H9 (cell line): ENCODE measurements at regions not wholly inside any gene's neighbourhood (a gene's known extent, or its start where the extent isn't known, plus 50 kb on each side); places are given as distances from the start of the nearest gene placed in this dataset.

Source experiments
- DNase-seq: peaks from one replicate; pipeline ENCODE4 v3.0.0-alpha.2; 2017
- H2AFZ ChIP-seq: one replicate; pipeline ENCODE4 v1.6.1; 2013; ENCODE audit warnings: mild to moderate bottlenecking, low read length, control low read depth, moderate library complexity
- H2AK5ac ChIP-seq: 2 replicates; pipeline ENCODE4 v1.6.1; 2013; ENCODE audit warnings: low read length, control low read depth, mixed read lengths; ENCODE audit not compliant: insufficient read length
- H2BK120ac ChIP-seq: one replicate; pipeline ENCODE4 v1.6.1; 2013; ENCODE audit warnings: low read depth, mild to moderate bottlenecking, low read length, control low read depth, inconsistent platforms; ENCODE audit not compliant: poor library complexity, severe bottlenecking
- H2BK12ac ChIP-seq: 2 replicates; pipeline ENCODE4 v1.6.1; 2013; ENCODE audit warnings: low read length, control low read depth, mixed read lengths, low read depth; ENCODE audit not compliant: insufficient read length
- H2BK15ac ChIP-seq: 2 replicates; pipeline ENCODE4 v1.6.1; 2013; ENCODE audit warnings: low read depth, low read length, control low read depth
- H2BK20ac ChIP-seq: one replicate; pipeline ENCODE4 v1.6.1; 2013; ENCODE audit warnings: low read depth, mild to moderate bottlenecking, low read length, control low read depth, inconsistent platforms; ENCODE audit not compliant: poor library complexity, severe bottlenecking
- H2BK5ac ChIP-seq: 2 replicates; pipeline ENCODE4 v1.6.1; 2013; ENCODE audit warnings: low read length, control low read depth, mixed read lengths; ENCODE audit not compliant: insufficient read length
- H3K14ac ChIP-seq: 2 replicates; pipeline ENCODE4 v1.6.1; 2013; ENCODE audit warnings: low read length, control low read depth; ENCODE audit not compliant: insufficient read depth
- H3K18ac ChIP-seq: 2 replicates; pipeline ENCODE4 v1.6.1; 2013; ENCODE audit warnings: low read depth, mild to moderate bottlenecking, mixed read lengths, low read length, control low read depth; ENCODE audit not compliant: insufficient read length
- H3K23ac ChIP-seq: 2 replicates; pipeline ENCODE4 v1.6.1; 2013; ENCODE audit warnings: low read length, control low read depth, mixed read lengths, low read depth; ENCODE audit not compliant: insufficient read length
- H3K23me2 ChIP-seq: 2 replicates; pipeline ENCODE4 v1.6.1; 2013; ENCODE audit warnings: low read depth, mild to moderate bottlenecking, mixed read lengths, low read length, control low read depth; ENCODE audit not compliant: insufficient read length, poor library complexity, severe bottlenecking
- H3K27ac ChIP-seq: 2 replicates; pipeline ENCODE4 v1.5.1; 2013; ENCODE audit warnings: low read length, control low read depth, mixed read lengths, low read depth; ENCODE audit not compliant: insufficient read length
- H3K27me3 ChIP-seq: 2 replicates; pipeline ENCODE4 v1.6.1; 2013; ENCODE audit warnings: low read length, control low read depth, inconsistent platforms; ENCODE audit not compliant: insufficient read depth
- H3K4ac ChIP-seq: 2 replicates; pipeline ENCODE4 v1.6.1; 2013; ENCODE audit warnings: low read depth, mild to moderate bottlenecking, control low read depth, inconsistent platforms, low read length, moderate library complexity
- H3K4me1 ChIP-seq: 2 replicates; pipeline ENCODE4 v1.6.1; 2013; ENCODE audit warnings: low read length, control low read depth, inconsistent platforms; ENCODE audit not compliant: insufficient read depth
- H3K4me2 ChIP-seq: 2 replicates; pipeline ENCODE4 v1.6.1; 2013; ENCODE audit warnings: low read length, control low read depth, mixed read lengths; ENCODE audit not compliant: insufficient read length, insufficient read depth
- H3K56ac ChIP-seq: 2 replicates; pipeline ENCODE4 v1.6.1; 2013; ENCODE audit warnings: low read depth, mild to moderate bottlenecking, mixed read lengths, low read length, control low read depth; ENCODE audit not compliant: insufficient read length
- H3K79me1 ChIP-seq: 2 replicates; pipeline ENCODE4 v1.6.1; 2013; ENCODE audit warnings: low read depth, mild to moderate bottlenecking, moderate library complexity, low read length, control low read depth, inconsistent platforms; ENCODE audit not compliant: insufficient read depth, poor library complexity, severe bottlenecking
- H3K79me2 ChIP-seq: 2 replicates; pipeline ENCODE4 v1.6.1; 2013; ENCODE audit warnings: low read length, control low read depth, inconsistent platforms; ENCODE audit not compliant: insufficient read depth
- H3K9ac ChIP-seq: 2 replicates; pipeline ENCODE4 v1.6.1; 2013; ENCODE audit warnings: low read length, control low read depth, mixed read lengths; ENCODE audit not compliant: insufficient read length; ENCODE audit errors: extremely low read depth
- H3K9me3 ChIP-seq: one replicate; pipeline ENCODE4 v1.6.1; 2013; ENCODE audit warnings: low read depth, low read length, inconsistent platforms; ENCODE audit not compliant: control insufficient read depth
- H3T11ph ChIP-seq: one replicate; pipeline ENCODE4 v1.6.1; 2013; ENCODE audit warnings: mild to moderate bottlenecking, low read length, control low read depth, inconsistent platforms
- H4K20me1 ChIP-seq: one replicate; pipeline ENCODE4 v1.6.1; 2013; ENCODE audit not compliant: control insufficient read depth, insufficient read length, insufficient read depth
- H4K5ac ChIP-seq: 2 replicates; pipeline ENCODE4 v1.6.1; 2013; ENCODE audit warnings: low read depth, mild to moderate bottlenecking, mixed read lengths, low read length, control low read depth; ENCODE audit not compliant: insufficient read length
- H4K8ac ChIP-seq: replicated peaks from 2 replicates; pipeline ENCODE4 v1.6.1; 2013; ENCODE audit warnings: low read length, control low read depth, mixed read lengths, low read depth; ENCODE audit not compliant: insufficient read length
- H4K91ac ChIP-seq: 2 replicates; pipeline ENCODE4 v1.6.1; 2013; ENCODE audit warnings: low read depth, mild to moderate bottlenecking, moderate library complexity, mixed read lengths, low read length, control low read depth; ENCODE audit not compliant: insufficient read length
- H3K27ac Mint-ChIP-seq, 3 experiments: 2 replicates in 2 of 3; 3 replicates in 1 of 3; pipeline ENCODE4 v1.8.0; 2020 to 2021; ENCODE audit warnings: mixed read lengths in 3 of 3, mild to moderate bottlenecking in 1 of 3, moderate library complexity in 1 of 3
- H3K27me3 Mint-ChIP-seq: 2 replicates; pipeline ENCODE4 v1.8.0; 2021; ENCODE audit warnings: low read depth, mild to moderate bottlenecking, moderate library complexity, mixed read lengths
- H3K36me3 Mint-ChIP-seq, 3 experiments: 2 replicates in 2 of 3; 3 replicates in 1 of 3; pipeline ENCODE4 v1.8.0; 2020 to 2021; ENCODE audit warnings: low read depth in 3 of 3, mixed read lengths in 3 of 3; ENCODE audit not compliant: insufficient read depth in 1 of 3
- H3K4me1 Mint-ChIP-seq, 2 experiments: 2 replicates each; pipeline ENCODE4 v1.8.0; 2020; ENCODE audit warnings: mixed read lengths in 2 of 2
- H3K4me3 Mint-ChIP-seq, 2 experiments: 2 replicates in 1 of 2; 3 replicates in 1 of 2; pipeline ENCODE4 v1.8.0; 2020 to 2021; ENCODE audit warnings: mild to moderate bottlenecking in 2 of 2, mixed read lengths in 2 of 2, moderate library complexity in 1 of 2
- H3K9me3 Mint-ChIP-seq, 2 experiments: 2 replicates in 1 of 2; 3 replicates in 1 of 2; pipeline ENCODE4 v1.8.0; 2020; ENCODE audit warnings: mild to moderate bottlenecking in 2 of 2, mixed read lengths in 2 of 2, moderate library complexity in 1 of 2
- CTCF ChIP-seq: fragments of 200-600 bp; sonication (generic); conservative IDR thresholded peaks from 3 replicates; pipeline ENCODE4 v1.8.0; 2021; ENCODE audit warnings: antibody characterized with exemption, mild to moderate bottlenecking
- WGBS: extraction: QIAGEN DNeasy Blood & Tissue Kit; methylation state at CpG from one replicate; pipeline ENCODE4 v1.1.7; 2013; ENCODE audit warnings: missing lambda C conversion rate, low lambda C conversion rate, mixed read lengths; ENCODE audit not compliant: insufficient read length; ENCODE audit errors: extremely low coverage; 5-methylcytosine and 5-hydroxymethylcytosine counted together

DNA sequence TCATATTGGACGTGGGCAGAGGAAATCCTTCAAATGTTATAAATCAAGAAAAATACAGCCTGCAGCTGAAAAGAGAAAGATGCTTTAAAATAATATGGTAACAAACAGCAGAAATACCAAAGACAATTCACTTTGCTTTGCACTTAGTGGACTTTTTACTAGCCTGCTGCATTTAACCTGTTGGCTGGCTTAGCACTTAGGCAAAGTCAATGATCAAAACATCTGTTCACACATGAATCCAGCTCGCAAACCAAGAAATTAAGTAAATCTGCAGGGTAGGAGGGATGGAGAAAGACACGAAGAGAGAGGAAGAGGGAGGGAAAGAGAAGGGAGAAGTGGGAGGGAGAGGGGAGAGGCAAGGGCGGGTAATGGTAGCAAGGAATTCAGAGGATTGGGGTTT, 103.6 kb upstream of the RAB4A start:
- Histone ChIP-seq H2BK12ac (no peak overlapping the region), H3T11ph (no peak overlapping the region), H3K27ac (no peak overlapping the region), H3K18ac (no peak overlapping the region), H3K79me2 (no peaks in the 10 kb centered on the region), H3K79me1 (no peaks in the 10 kb centered on the region), H4K8ac (no peak overlapping the region), H2BK5ac (no peak overlapping the region), H3K27me3 (0 out of 2 replicates have a peak, but pooled peaks cover 2% of the 10 kb centered on the region), H2BK120ac (no peak overlapping the region), H3K4me1 (no peaks in the 10 kb centered on the region; the same call in 1 of the 2 replicates), H3K9me3 (no peaks in the 10 kb centered on the region), H2AK5ac (no peak overlapping the region), H4K5ac (no peak overlapping the region), H4K20me1 (no peaks in the 10 kb centered on the region), H3K4me2 (no peak overlapping the region), H3K23ac (no peak overlapping the region), H3K14ac (no peak overlapping the region), H3K56ac (no peak overlapping the region), H2BK20ac (no peak overlapping the region), H2BK15ac (no peak overlapping the region), H3K4ac (no peak overlapping the region), H4K91ac (no peak overlapping the region), H3K23me2 (no peaks in the 10 kb centered on the region), H3K9ac (no peak overlapping the region), H2AFZ (no peak overlapping the region)
- Mint-ChIP-seq H3K4me1 (peaks cover 21 to 29% of the 10 kb centered on the region in 2 experiments), H3K27me3 (peaks cover 13% of the 10 kb centered on the region), H3K9me3 (no peaks in the 10 kb centered on the region), H3K4me3 (no peak overlapping the region), H3K36me3 (no peaks in the 10 kb centered on the region), H3K27ac (no peak overlapping the region)
- no peak for TF ChIP-seq CTCF
- WGBS: no CpG with 5 or more reads among the region's 4 CpGs
- no peak for DNase-seq
